NCI-H1092 treated with DMSO at 0.1 percent for 48 hours (cell line): ENCODE measurements at regions not wholly inside any gene's neighbourhood (a gene's known extent, or its start where the extent isn't known, plus 50 kb on each side); places are given as distances from the start of the nearest gene placed in this dataset.
"Not testable (repeated sequence)": the region's sequence is repeated elsewhere in the genome, so short reads cannot be mapped to it uniquely, and the experiment has no call there.

Experiments used
- DNase-seq: peaks from one replicate; lab custom pipeline; 2025; lab: John Stamatoyannopoulos, UW

DNA sequence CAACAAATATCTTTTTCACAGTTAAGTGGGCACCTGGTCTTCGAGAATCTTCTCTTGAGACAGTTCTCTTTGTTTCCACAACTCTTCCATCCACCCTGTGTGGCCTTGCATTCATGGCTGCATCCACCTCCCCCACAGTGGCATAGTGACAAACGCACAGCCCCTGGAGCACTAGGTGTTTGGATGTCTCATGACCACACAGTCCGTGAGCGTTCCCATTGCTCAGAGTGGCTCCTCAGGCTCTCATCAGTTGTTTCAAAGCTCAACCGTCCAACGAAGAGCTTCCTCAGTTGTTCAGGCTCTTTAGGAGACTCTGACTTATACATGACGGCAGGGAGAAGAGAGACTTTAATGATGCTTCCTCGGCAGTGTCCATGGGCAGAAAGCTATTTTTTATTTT lies 191.6 kb downstream of the CDRT15L2 start:
- DNase-seq = no peak

- DNase-seq = no peak
These were observed 195.1 kb downstream of the CDRT15L2 start for GRCh38 chr17:20774472-20775135.

GRCh38 chr17:20775331-20775730 lies 195.8 kb downstream of the CDRT15L2 start:
- no peak for DNase-seq

- DNase-seq = no peak
These were observed 200.0 kb downstream of the CDRT15L2 start for GRCh38 chr17:20779521-20779920.

- no peak for DNase-seq
These were observed 201.7 kb downstream of the CDRT15L2 start for GRCh38 chr17:20781260-20781659.

DNA sequence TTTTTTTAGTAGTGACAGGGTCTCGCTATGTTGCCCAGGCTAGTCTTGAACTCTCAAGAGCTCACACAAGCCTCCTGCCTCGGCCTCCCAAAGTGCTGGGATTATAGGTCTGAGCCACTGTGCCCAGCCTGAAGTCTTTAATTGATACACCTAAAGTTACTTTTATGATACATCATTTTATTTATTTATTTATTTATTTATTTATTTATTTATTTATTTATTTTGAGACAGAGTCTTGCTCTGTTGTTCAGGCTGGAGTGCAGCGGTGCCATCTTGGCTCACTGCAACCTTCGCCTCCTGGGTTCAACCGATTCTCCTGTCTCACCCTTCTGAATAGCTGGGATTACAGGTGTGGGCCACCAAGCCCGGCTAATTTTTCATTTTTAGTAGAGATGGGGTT lies 202.3 kb downstream of the CDRT15L2 start:
- not testable (repeated sequence) for DNase-seq

- DNase-seq = no peak
These were observed 203.6 kb downstream of the CDRT15L2 start for GRCh38 chr17:20783091-20783490.

- no peak for DNase-seq
These were observed 204.7 kb downstream of the CDRT15L2 start for GRCh38 chr17:20784100-20784665.

- DNase-seq = no peak
These were observed 207.8 kb downstream of the CDRT15L2 start for GRCh38 chr17:20787281-20787680.

DNA sequence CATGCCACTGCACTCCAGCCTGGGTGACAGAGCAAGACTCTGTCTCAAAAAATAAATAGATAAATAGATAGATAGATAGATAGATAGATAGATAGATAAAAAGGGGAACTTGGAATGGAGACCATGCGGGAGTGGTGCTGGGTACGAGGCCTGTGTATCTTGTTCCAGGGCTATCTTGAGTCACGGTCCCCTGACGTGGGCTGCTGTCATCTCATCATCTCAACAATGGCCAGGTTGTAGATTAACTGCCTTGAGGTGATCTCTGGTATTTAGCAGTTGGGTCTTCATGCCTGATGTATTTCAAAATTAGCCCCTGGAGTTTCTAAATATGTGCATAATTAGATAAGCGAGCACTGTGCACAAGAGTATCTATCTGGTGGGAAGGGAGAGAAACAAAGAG lies 212.1 kb downstream of the CDRT15L2 start:
- DNase-seq = no peak

DNA sequence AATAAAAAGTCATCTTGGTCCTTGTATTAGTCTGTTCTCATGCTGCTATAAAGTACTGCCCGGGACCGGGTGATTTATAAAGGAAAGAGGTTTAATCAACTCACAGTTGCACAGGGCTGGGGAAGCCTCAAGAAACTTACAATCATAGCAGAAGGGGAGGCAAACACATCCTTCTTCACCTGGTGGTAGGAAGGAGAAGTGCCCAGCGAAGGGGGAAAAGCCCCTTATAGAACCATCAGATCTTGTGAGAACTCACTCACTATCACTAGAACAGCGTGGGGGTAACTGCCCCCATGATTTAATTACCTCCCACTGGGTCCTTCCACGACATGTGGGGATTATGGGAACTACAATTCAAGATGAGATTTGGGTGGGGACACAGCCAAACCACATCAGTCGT lies 215.0 kb downstream of the CDRT15L2 start:
- DNase-seq = not testable (repeated sequence)

DNA sequence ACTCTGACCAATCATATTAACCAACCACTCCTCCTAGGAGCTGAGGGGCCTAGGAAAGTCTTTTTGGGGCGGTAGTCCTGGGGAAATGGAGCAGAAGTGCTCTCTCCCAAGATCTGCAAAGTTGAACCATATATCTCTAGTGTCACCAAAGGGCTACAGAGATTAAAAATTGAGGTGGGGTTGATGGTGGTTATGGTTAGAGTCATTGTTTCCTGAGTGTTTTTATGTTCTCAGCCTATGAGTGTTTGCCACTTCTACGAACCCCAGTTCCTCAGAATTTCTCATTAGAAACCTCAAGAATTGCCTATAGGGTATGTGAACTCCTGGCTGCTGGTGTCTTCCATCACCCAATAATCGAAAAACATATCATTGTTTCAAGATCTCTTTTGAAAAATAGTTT lies 217.8 kb downstream of the CDRT15L2 start:
- DNase-seq = no peak

DNA sequence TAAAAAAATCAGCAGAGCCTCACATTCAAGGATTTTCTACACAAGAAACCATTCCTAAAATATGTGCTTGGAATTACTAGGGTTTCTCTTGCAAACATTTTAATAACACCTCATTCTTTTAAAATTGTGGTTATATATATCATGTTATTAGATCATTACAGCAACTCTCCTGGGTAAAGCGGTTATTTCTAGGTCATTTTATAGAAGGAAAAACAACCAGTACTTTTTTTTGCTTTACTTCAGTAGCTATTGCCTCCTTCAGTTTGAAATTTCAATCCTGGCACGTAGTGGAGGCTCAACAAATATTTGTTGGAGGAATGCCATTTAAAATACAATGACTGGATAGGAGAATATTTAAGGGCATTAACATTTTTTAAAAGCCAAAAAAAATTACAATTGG lies 220.6 kb downstream of the CDRT15L2 start:
- no peak for DNase-seq

DNA sequence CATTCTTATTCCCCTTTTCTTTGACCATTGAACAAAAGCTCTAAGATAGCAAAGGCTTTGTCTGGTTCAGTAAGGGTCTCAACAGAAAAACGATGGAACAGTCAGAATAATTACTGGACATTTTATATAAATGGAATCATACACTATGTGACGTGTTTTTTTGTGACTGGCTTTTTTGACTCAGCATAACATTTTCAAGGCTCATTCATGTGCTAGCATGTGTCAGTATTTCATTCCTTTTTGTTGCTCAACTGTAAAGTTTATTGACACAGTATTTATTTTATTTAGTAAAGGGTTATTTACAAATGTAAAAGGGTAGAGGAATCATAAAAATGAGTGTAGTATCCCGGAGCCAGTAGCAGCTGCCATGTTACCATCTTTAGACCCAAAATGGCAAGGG lies 226.2 kb downstream of the CDRT15L2 start:
- DNase-seq = no peak

- DNase-seq = not testable (repeated sequence)
These were observed 228.0 kb downstream of the CDRT15L2 start for GRCh38 chr17:20807566-20807965.

DNA sequence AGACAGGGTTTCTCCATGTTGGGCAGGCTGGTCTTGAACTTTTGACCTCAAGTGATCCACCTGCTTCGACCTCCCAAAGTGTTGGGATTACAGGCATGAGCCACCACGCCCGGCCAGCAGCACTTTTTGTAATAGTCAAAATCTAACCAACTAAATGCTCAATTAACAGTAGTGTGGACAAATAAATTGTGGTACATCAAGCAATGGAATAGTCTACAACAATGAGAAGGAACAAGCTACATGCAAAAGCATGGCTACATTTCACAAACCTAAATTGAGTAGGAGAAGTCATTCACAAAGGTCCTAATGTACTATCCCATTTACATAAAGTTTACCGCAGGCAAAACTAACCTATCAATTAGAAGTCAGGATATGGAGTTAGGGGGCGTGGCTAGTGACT lies 227.4 kb downstream of the USP22 start:
- DNase-seq = not testable (repeated sequence)

DNA sequence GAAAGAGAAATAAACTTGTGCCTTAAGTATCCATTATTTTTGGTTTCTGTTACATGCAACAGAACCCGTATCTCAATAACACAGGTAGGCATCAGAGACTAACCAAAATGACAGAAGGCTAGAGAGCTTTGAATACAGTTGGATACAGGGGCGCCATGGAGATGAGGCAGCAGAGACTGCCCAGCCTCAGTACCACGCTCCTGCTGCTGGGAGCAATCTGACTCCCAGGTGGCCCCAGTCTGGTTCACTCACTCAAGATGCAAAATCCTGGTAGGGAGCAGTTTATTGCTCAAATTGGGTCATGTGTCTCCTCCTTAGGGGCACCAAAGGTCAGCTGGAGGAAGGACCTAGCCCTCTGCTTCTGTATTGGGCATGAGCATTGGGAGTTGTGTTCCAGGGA lies 218.9 kb downstream of the USP22 start:
- no peak for DNase-seq

- no peak for DNase-seq
These were observed 217.3 kb downstream of the USP22 start for GRCh38 chr17:20825539-20825938.

GRCh38 chr17:20840453-20840852 lies 202.4 kb downstream of the USP22 start:
- not testable (repeated sequence) for DNase-seq

- DNase-seq = not testable (repeated sequence)
These were observed 201.6 kb downstream of the USP22 start for GRCh38 chr17:20840987-20841865.

DNA sequence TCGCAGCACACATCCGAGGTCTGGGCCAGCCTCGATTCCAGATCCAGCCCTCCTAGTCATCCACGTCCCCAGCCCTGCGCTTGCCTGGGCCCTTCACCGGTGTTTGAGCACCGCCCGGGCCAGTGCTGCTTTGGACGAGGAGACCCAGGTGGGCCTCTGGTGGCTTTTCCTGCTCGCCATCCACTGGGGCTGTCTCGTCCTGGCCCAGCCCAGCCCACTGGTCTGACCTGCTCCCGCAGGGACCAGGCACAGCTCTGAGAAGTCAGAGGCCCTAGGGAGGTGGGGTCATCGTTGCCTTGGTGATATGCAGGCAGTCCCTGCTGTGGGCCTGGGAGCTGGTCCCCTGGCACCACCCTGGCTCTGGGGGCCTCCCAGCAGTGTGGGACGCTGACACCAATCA lies 200.8 kb downstream of the USP22 start:
- DNase-seq = not testable (repeated sequence)

GRCh38 chr17:20843261-20843660 lies 199.6 kb downstream of the USP22 start:
- not testable (repeated sequence) for DNase-seq
